ENCODE measurements at regions not wholly inside any gene's neighbourhood (a gene's known extent, or its start where the extent isn't known, plus 50 kb on each side); places are given as distances from the start of the nearest gene placed in this dataset.
"Not testable (repeated sequence)": the region's sequence is repeated elsewhere in the genome, so short reads cannot be mapped to it uniquely, and the experiment has no call there.

- TF ChIP-seq EZH2 (IDR thresholded peaks at IDR 0.05; ENCODE audit: borderline replicate concordance, insufficient read depth, low read depth, low read length, poor library complexity, severe bottlenecking); CTCF (IDR thresholded peaks at IDR 0.05): not testable (repeated sequence)
Observed at GRCh38 chr9:101838988-101839387, 100.5 kb upstream of the GRIN3A start.

Data from B cell (primary cell).